ENCODE measurements at regions not wholly inside any gene's neighbourhood (a gene's known extent, or its start where the extent isn't known, plus 50 kb on each side); places are given as distances from the start of the nearest gene placed in this dataset.
"Not testable (repeated sequence)": the region's sequence is repeated elsewhere in the genome, so short reads cannot be mapped to it uniquely, and the experiment has no call there.

DNA sequence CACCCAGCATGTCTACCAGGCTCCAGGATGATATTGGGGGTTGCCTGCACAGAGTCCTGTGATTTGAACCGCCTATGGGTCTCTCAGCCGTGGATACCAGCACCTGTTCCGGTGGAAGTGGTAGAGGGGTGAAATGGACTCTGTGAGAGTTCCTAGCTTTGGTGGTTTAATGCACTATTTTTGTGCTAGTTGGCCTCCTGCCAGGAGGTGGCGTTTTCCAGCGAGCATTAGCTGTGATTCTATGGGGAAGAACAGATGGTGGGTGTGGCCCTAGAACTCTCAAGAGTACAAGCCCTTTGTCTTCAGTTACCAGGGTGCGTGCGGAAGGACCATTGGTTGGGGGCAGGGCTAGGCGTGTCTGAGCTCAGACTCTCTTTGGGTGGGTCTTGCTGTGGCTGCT is 316.9 kb upstream of the AMOT start:
- TF ChIP-seq, protein P1, sequence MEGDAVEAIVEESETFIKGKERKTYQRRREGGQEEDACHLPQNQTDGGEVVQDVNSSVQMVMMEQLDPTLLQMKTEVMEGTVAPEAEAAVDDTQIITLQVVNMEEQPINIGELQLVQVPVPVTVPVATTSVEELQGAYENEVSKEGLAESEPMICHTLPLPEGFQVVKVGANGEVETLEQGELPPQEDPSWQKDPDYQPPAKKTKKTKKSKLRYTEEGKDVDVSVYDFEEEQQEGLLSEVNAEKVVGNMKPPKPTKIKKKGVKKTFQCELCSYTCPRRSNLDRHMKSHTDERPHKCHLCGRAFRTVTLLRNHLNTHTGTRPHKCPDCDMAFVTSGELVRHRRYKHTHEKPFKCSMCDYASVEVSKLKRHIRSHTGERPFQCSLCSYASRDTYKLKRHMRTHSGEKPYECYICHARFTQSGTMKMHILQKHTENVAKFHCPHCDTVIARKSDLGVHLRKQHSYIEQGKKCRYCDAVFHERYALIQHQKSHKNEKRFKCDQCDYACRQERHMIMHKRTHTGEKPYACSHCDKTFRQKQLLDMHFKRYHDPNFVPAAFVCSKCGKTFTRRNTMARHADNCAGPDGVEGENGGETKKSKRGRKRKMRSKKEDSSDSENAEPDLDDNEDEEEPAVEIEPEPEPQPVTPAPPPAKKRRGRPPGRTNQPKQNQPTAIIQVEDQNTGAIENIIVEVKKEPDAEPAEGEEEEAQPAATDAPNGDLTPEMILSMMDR (IDR thresholded peaks at IDR 0.05; ENCODE audit: control insufficient read depth, extremely low read depth, insufficient read depth) = no peak
- DNase-seq (ENCODE audit: low read depth) = no peak

DNA sequence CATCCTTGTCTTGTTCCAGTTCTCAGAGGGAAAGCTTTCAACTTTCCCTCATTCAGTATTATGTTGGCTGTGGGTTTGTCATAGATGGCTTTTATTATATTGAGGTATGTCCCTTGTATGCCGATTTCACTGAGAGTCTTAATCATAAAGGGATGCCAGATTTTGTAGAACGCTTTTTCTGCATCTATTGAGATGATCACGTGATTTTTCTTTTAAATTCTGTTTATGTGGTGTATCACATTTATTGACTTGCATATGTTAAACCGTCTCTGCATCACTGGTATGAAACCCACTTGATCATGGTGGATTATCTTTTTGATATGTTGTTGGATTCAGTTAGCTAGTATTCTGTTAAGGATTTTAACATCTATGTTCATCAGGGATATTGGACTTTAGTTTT is 313.7 kb upstream of the AMOT start:
- not testable (repeated sequence) for DNase-seq (ENCODE audit: low read depth); H3K4me3 ChIP-seq (ENCODE audit: low read depth, low read length)

More for the DNA sequence above, 316.9 kb upstream of the AMOT start:
- no peak overlapping the region for H3K4me3 ChIP-seq (ENCODE audit: low read depth, low read length)

DNA sequence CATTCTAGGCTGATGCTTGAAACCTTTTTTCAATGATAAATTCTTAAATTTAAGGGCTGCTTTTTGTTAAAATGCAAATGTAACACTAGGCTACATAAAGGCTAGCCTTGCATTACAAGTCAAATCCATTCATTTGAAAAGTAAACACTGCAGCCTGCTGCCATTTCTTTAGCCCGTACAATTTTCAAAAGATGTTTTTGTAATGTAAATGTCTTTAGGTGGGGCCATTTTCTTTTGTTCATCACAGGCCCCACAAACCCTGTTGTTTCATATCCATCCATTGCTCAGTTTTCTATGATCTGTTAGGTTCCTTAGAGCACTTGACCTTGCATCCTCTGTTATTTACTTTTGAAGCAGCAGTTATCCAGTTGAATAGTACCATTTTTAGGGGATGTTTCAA is 296.2 kb upstream of the AMOT start:
- no peak for DNase-seq (ENCODE audit: low read depth)
- no peak overlapping the region for H3K4me3 ChIP-seq (ENCODE audit: low read depth, low read length)

DNA sequence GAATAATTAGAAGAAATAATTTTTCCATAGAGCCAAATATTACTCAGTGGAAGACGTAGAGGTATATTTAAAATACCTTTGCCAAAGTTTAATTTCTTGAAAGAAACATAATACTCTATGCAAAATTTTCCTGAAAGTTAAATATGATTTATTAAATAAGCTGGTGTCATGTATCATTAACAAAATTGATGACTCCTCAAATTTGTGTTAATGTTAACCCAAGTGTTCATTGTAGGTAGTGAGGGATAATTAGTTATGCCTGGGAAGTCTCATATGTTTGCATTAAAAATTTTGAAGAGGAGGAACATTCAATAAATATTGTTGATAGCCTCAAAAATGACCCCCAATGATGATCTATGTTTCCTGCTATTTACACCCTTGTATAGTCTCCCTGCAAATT is 292.7 kb upstream of the AMOT start:
- no peak overlapping the region for H3K4me3 ChIP-seq (ENCODE audit: low read depth, low read length)
- DNase-seq (ENCODE audit: low read depth) = no peak
- TF ChIP-seq, protein P1 (IDR thresholded peaks at IDR 0.05; ENCODE audit: control insufficient read depth, extremely low read depth, insufficient read depth) = no peak

More for the DNA sequence above, 296.2 kb upstream of the AMOT start:
- TF ChIP-seq, protein P1 (IDR thresholded peaks at IDR 0.05; ENCODE audit: control insufficient read depth, extremely low read depth, insufficient read depth) = no peak

DNA sequence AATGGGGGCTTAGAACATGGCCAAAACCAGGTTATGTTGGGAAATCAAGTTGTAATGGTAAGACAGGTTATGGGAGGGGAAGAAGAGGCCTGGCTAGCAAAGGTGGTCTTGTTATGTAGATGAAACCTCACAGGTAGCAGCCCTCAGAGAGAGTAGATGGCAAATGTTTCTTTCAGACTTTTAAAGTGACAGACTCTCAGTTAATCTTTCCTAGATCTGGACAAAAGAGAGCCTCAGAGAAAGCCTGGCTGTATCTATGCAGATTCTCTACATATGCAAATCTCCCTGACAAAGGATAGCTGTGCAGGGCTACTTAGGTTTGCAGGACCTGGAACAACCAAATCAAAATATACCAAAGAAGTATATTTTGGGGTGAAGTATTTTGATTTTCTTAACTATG is 284.1 kb upstream of the AMOT start:
- no peak for DNase-seq (ENCODE audit: low read depth)
- TF ChIP-seq, protein P1 (IDR thresholded peaks at IDR 0.05; ENCODE audit: control insufficient read depth, extremely low read depth, insufficient read depth) = no peak
- H3K4me3 ChIP-seq (ENCODE audit: low read depth, low read length) = no peak overlapping the region

DNA sequence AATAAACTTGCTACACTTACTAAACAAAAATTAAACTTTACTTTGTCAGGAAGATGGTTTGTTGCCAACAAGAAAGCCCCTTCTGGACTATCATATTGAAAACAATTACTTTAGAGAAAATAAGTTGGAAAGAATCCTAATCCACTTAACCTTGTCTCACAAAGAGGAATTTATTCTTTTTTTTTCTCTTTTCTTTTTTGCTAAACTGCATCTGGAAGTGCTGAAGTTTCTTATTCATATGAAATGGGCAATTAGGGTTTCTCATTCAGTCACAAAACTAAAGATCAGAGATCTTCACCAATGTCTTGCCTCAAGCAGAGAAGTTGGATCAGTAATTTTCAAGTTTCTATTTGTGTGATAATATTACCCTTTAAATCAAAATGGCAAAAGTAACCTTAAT is 234.9 kb upstream of the AMOT start:
- TF ChIP-seq, protein P1 (IDR thresholded peaks at IDR 0.05; ENCODE audit: control insufficient read depth, extremely low read depth, insufficient read depth) = no peak
- DNase-seq (ENCODE audit: low read depth) = no peak
- H3K4me3 ChIP-seq (ENCODE audit: low read depth, low read length) = no peak overlapping the region

DNA sequence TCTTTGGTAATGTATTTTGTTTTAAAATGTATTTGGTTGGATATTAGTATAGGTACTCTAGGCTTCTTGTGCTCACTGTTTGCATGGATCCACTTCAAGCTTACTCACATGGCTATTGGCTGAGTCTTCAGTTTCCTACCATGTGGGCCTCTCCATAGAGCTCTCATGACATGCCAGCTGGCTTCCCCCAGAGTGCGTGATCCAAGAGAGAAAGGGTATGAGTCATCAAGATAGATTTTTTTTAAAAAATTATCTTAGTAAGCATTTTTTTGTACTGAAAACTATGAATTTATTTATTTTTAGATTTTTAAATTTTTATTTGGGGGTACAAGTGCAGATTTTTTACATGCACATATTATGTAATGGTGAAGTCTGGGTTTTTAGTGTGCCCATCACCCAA is 219.1 kb upstream of the AMOT start:
- TF ChIP-seq, protein P1 (IDR thresholded peaks at IDR 0.05; ENCODE audit: control insufficient read depth, extremely low read depth, insufficient read depth) = no peak
- no peak overlapping the region for H3K4me3 ChIP-seq (ENCODE audit: low read depth, low read length)
- no peak for DNase-seq (ENCODE audit: low read depth)

Data from LNCaP clone FGC (cell line).